ENCODE measurements at regions not wholly inside any gene's neighbourhood (a gene's known extent, or its start where the extent isn't known, plus 50 kb on each side); places are given as distances from the start of the nearest gene placed in this dataset.

DNA sequence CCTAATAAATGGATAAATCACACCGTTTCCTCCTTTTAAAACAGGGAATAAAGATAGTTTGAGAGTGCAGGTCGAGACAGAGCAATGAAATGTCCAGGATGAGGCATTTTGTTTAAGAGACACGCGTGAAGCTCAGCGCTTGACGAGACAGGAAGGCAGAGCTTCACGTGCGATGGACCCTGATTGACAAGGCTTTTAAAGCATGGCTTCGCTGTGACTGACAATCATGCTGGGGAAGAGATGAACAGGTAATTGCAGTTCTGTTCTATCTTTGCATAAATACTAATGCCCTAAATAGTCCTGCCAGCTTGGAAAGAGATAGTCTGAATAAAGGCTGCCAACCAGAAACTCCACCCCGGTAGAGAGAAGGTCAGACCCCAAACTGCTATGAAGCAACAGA, 442.3 kb upstream of the PFKP start:
- DNase-seq (ENCODE audit: low read depth, low spot score), result no peak
- no peak overlapping the region for H3K4me3 ChIP-seq (ENCODE audit: low read length)

DNA sequence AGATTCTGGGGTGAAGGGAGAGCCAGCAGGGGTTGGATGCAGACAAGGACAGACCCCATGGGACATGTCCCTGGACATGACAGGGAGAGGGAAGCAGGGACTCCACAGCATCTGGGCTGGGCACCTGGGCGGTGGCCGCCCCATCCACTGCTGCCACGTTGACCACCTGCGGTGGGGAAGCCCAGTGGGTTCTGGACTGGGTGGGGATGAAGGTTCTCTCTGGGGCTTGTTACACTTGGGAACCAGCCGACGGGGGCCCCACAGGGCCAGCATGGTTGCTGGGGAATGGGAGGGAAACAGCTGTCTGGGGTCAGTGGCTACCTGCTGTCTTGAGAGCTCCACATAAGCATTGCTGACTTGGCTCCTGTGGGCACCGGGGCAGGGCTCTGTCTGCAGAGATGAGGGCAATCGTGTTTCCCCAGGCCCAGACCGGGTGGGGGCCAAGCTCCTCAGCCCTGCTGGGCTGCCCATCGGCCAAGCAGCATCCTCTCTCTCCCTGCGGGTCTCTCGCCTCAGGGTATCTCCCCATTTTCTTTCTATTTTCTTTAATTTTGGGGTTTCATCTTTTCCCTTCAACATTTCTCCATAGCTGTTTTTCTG, 443.6 kb upstream of the PFKP start:
- H3K4me3 ChIP-seq (ENCODE audit: low read length), result no peak overlapping the region
- DNase-seq (ENCODE audit: low read depth, low spot score), result no peak

DNA sequence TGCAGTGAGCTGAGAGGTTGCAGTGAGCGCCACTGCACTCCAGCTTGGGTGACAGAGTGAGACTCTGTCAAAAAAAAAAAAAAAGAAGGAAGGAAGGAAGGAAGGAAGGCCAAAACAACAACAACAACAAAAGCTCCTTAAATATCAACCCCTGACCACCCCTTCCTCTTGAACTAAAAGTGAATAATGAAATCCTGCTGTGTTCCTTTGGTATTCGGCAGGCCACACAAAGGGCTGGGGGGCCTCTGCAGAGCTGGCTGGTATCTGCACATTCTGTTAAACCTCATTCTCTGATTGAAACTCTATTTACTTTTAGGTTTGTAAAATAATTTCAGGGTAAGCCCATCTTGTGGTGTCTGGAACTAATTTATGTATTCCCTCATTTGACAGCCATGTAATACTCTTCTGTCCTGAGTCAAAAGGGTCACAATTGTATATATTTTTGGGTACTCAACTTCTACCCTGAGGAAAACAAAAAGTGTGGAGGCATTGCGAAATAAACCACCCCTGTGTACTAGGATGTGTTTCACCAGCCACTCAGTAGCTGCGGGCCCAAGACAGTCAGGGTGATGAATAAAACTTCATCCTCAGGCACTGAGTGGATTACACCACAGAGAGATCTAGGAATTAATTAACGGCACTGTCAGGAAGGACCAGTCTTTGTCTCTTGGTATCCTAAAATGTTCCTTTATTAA, 446.4 kb upstream of the PFKP start:
- no peak overlapping the region for H3K4me3 ChIP-seq (ENCODE audit: low read length)
- no peak for DNase-seq (ENCODE audit: low read depth, low spot score)

DNA sequence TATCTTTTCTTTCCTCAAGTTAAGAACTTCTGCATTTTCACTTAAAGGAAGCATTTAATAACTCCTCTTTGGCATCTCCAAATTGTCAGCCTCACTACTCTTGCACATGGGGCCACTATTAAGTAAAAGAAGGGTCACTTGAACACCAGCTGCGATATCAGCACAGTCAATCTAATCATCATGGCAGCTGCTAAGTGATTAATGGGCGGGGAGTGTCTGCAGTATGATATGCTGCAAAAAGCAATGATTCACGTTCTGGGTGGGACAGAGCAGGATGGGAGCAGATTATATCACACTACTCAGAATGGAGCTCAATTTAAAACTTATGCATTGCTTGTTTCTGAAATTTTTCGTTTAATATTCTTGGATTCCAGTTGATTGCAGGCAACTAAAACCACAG, 447.4 kb upstream of the PFKP start:
- DNase-seq (ENCODE audit: low read depth, low spot score), result no peak
- H3K4me3 ChIP-seq (ENCODE audit: low read length), result no peak overlapping the region

- H3K4me3 ChIP-seq (ENCODE audit: low read length), result no peak overlapping the region
- DNase-seq (ENCODE audit: low read depth, low spot score), result peak; percentile 51
Observed at GRCh38 chr10:2619472-2619871, 447.9 kb upstream of the PFKP start.

DNA sequence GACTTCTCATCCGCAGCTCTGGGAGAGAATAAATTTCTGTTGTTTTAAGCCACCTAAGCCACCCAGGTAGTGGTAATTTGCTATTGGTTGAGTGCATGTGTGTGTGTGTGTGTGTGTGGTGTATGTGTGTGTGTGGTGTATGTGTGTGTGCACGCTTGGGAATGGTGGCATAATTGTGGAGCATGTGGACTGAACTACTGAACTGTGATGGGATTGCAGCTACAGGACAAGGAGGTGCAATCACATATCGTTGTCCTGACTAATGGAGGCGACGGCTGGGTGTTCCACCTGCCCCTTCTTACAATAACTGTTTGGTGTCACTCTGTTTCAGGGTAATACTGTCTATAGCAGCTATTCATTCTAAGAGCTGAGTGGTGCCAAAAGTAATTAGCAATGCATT, 448.7 kb upstream of the PFKP start:
- no peak overlapping the region for H3K4me3 ChIP-seq (ENCODE audit: low read length)
- no peak for DNase-seq (ENCODE audit: low read depth, low spot score)

DNA sequence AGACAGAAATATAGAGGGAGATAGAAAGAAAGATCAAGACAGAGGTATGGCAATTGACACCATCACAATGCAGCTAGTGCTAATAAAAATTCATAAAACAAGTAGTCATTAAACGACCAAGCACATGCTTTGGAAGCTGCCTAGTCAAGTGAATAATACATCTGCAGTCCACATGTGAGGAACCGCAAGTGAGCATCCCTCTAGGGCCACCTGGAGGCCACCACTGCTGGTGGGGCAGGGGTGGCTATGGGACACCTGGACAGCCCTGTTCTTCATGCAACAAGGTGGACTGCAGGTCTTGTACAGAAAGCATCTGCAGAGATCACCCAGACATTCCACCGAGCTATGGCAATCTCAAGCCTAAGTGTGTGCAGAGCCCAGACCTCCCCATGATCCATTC, 451.1 kb upstream of the PFKP start:
- no peak for DNase-seq (ENCODE audit: low read depth, low spot score)
- H3K4me3 ChIP-seq (ENCODE audit: low read length), result no peak overlapping the region

GRCh38 chr10:2611603-2612002, 455.7 kb upstream of the PFKP start:
- no peak overlapping the region for H3K4me3 ChIP-seq (ENCODE audit: low read length)

GRCh38 chr10:2610946-2611345, 456.4 kb upstream of the PFKP start:
- no peak for DNase-seq (ENCODE audit: low read depth, low spot score)
- H3K4me3 ChIP-seq (ENCODE audit: low read length), result no peak overlapping the region

More at GRCh38 chr10:2611603-2612002, 455.7 kb upstream of the PFKP start:
- DNase-seq (ENCODE audit: low read depth, low spot score), result no peak

- no peak for DNase-seq (ENCODE audit: low read depth, low spot score)
- H3K4me3 ChIP-seq (ENCODE audit: low read length), result no peak overlapping the region
Observed at GRCh38 chr10:2604891-2605290, 462.5 kb upstream of the PFKP start.

- no peak for DNase-seq (ENCODE audit: low read depth, low spot score)
- no peak overlapping the region for H3K4me3 ChIP-seq (ENCODE audit: low read length)
Observed at GRCh38 chr10:2599571-2599970, 467.8 kb upstream of the PFKP start.

GRCh38 chr10:2592360-2593160, 474.8 kb upstream of the PFKP start:
- no peak overlapping the region for H3K4me3 ChIP-seq (ENCODE audit: low read length)

DNA sequence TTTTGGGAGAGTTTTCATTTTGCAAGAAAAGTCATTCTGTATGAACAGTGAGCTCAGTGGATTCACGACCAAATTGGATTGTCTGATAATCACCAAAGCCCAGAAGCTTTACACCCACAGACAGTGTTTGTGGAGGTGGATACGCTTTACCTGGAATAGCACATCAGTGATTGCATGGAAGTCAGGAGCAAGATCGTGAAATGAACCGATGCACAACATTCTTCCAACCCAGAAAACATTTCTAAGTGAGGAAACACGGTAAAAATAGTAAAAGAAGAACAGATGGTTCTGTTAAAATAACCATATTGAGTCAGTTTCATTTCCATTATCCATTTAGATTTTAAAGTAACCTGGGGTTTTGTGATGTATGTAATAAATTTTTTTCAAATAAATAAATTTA, 478.2 kb upstream of the PFKP start:
- no peak for DNase-seq (ENCODE audit: low read depth, low spot score)

More at GRCh38 chr10:2592360-2593160, 474.8 kb upstream of the PFKP start:
- DNase-seq (ENCODE audit: low read depth, low spot score), result no peak

DNA sequence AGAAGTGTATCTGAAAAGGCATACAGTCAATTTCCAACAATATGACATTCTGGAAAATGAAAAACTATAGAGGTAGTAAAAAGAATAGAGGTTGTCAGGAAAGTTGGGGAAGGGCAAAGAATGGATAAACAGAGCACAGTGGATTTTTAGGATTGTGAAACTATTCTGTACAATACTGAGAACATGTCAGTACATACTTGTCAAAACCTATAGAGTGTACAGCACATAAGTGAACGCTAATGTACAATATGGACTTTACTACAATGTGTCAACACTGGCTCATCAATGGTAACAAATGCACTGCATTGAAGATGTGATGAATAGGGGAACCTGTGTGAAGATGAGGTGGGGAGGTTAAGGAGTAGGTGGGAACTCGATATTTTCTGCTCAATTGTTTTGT, 483.0 kb upstream of the PFKP start:
- no peak overlapping the region for H3K4me3 ChIP-seq (ENCODE audit: low read length)
- DNase-seq (ENCODE audit: low read depth, low spot score), result no peak

More for the DNA sequence above, 478.2 kb upstream of the PFKP start:
- no peak overlapping the region for H3K4me3 ChIP-seq (ENCODE audit: low read length)

- DNase-seq (ENCODE audit: low read depth, low spot score), result no peak
- no peak overlapping the region for H3K4me3 ChIP-seq (ENCODE audit: low read length)
Observed at GRCh38 chr10:2576892-2577291, 490.5 kb upstream of the PFKP start.

DNA sequence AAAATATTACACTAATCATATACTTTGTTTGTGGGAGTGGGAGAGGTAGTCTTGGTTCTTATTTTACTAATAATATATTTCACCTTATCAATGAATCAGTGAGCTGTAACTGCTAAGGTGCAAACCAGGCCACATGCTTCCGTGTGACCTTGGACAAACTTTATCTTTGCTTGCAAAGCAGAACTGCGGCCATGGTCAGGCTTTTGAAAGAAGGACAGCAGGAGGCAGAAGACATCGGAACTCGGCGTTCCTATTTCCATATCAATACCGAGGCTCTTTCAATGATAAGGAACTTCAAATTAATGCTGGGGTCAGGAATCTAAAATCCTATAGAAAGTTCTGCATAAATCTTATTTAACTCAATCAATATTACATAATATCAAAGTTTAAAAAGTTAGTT, 491.9 kb upstream of the PFKP start:
- no peak overlapping the region for H3K4me3 ChIP-seq (ENCODE audit: low read length)
- no peak for DNase-seq (ENCODE audit: low read depth, low spot score)

DNA sequence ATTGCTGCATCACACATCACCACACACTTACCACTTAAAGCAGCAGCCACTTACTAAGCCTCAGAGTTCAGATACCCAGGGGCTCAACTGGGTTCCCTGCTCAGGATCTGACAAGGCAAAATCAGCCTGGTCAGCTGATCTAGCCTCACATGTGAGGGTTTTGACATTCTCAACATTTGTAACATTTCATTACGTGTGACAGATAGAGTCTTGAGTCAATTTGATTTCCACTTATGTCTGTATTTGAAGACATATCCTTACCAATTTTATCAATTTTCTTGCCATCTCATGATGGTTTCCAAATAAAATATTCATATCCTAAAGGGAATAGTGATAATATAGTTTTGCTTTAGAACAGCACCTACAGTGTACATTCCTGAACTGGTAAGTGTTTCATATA, 494.7 kb upstream of the PFKP start:
- H3K4me3 ChIP-seq (ENCODE audit: low read length), result no peak overlapping the region
- no peak for DNase-seq (ENCODE audit: low read depth, low spot score)

GRCh38 chr10:2556883-2557282, 510.5 kb upstream of the PFKP start:
- no peak overlapping the region for H3K4me3 ChIP-seq (ENCODE audit: low read length)
- DNase-seq (ENCODE audit: low read depth, low spot score), result no peak

GRCh38 chr10:2548071-2548470, 519.3 kb upstream of the PFKP start:
- no peak overlapping the region for H3K4me3 ChIP-seq (ENCODE audit: low read length)
- no peak for DNase-seq (ENCODE audit: low read depth, low spot score)

- DNase-seq (ENCODE audit: low read depth, low spot score), result no peak
Observed at GRCh38 chr10:2547606-2548005, 519.7 kb upstream of the PFKP start.

More at GRCh38 chr10:2547606-2548005, 519.7 kb upstream of the PFKP start:
- H3K4me3 ChIP-seq (ENCODE audit: low read length), result no peak overlapping the region

Measured in Jurkat, Clone E6-1 (cell line).